Prostate gland (tissue), 2 donors: ENCODE measurements at regions not wholly inside any gene's neighbourhood (a gene's known extent, or its start where the extent isn't known, plus 50 kb on each side); places are given as distances from the start of the nearest gene placed in this dataset.

Source experiments
- CTCF ChIP-seq, 4 experiments: fragments of 200-600 bp in 2 of 4; fragments of 450-650 bp in 2 of 4; sonication (generic) in 2 of 4; IDR thresholded peaks; 1 replicate in 3 of 4; 2 replicates in 1 of 4; pipeline ENCODE4 v1.5.1; 2016 to 2019; ENCODE audit warnings: antibody characterized with exemption in 4 of 4, mild to moderate bottlenecking in 2 of 4, moderate library complexity in 2 of 4
- POLR2A ChIP-seq: fragments of 450-650 bp; IDR thresholded peaks from one replicate; pipeline ENCODE4 v1.6.1; 2016; ENCODE audit warnings: antibody characterized with exemption, mild to moderate bottlenecking
- POLR2AphosphoS5 ChIP-seq: sonication (generic); formaldehyde crosslinking; IDR thresholded peaks from one replicate; pipeline ENCODE4 v1.6.1; 2017; ENCODE audit warnings: antibody characterized with exemption

- TF ChIP-seq POLR2A = no peak
- TF ChIP-seq CTCF (IDR thresholded peaks at IDR 0.05) = no peak
- no peak for TF ChIP-seq POLR2AphosphoS5
Observed at GRCh38 chr9:126148994-126149393, 177.6 kb upstream of the MVB12B start.
